ENCODE measurements at regions not wholly inside any gene's neighbourhood (a gene's known extent, or its start where the extent isn't known, plus 50 kb on each side); places are given as distances from the start of the nearest gene placed in this dataset.
"Not testable (repeated sequence)": the region's sequence is repeated elsewhere in the genome, so short reads cannot be mapped to it uniquely, and the experiment has no call there.

- TF ChIP-seq, protein P1, sequence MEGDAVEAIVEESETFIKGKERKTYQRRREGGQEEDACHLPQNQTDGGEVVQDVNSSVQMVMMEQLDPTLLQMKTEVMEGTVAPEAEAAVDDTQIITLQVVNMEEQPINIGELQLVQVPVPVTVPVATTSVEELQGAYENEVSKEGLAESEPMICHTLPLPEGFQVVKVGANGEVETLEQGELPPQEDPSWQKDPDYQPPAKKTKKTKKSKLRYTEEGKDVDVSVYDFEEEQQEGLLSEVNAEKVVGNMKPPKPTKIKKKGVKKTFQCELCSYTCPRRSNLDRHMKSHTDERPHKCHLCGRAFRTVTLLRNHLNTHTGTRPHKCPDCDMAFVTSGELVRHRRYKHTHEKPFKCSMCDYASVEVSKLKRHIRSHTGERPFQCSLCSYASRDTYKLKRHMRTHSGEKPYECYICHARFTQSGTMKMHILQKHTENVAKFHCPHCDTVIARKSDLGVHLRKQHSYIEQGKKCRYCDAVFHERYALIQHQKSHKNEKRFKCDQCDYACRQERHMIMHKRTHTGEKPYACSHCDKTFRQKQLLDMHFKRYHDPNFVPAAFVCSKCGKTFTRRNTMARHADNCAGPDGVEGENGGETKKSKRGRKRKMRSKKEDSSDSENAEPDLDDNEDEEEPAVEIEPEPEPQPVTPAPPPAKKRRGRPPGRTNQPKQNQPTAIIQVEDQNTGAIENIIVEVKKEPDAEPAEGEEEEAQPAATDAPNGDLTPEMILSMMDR (IDR thresholded peaks at IDR 0.05; ENCODE audit: insufficient read depth, low read depth, low read length): no peak
- peak; percentile 81 for DNase-seq (ENCODE audit: low read depth)
- no peak overlapping the region for H3K4me3 ChIP-seq (ENCODE audit: low read depth, low read length)
These were observed 359.2 kb downstream of the GJA1 start for GRCh38 chr6:121794630-121795029.

DNA sequence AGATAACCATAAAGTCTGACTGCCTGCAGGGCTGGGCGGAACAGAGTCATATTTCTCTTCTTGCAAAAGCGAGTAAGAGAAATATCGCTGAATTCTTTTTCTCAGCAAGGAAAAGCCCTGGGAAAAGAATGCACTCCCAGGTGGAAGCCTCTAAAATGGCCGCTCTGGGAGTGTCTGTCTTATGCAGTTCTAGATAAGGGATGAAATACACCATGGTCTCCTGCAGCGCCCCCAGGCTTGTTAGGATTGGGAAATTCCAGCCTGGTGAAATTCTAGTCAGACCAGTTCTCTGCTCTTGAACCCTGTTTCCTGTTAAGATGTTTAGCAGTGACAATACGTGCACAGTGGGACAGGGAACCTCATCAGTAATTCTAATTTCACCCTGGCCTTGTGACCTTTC, 362.2 kb downstream of the GJA1 start:
- DNase-seq (ENCODE audit: low read depth); H3K4me3 ChIP-seq (ENCODE audit: low read depth, low read length): not testable (repeated sequence)

- H3K4me3 ChIP-seq (ENCODE audit: low read depth, low read length); DNase-seq (ENCODE audit: low read depth): not testable (repeated sequence)
These were observed 362.7 kb downstream of the GJA1 start for GRCh38 chr6:121798126-121798525.

GRCh38 chr6:121799574-121799973, 364.1 kb downstream of the GJA1 start:
- DNase-seq (ENCODE audit: low read depth): no peak
- no peak overlapping the region for H3K4me3 ChIP-seq (ENCODE audit: low read depth, low read length)
- TF ChIP-seq, protein P1 (IDR thresholded peaks at IDR 0.05; ENCODE audit: insufficient read depth, low read depth, low read length): no peak

DNA sequence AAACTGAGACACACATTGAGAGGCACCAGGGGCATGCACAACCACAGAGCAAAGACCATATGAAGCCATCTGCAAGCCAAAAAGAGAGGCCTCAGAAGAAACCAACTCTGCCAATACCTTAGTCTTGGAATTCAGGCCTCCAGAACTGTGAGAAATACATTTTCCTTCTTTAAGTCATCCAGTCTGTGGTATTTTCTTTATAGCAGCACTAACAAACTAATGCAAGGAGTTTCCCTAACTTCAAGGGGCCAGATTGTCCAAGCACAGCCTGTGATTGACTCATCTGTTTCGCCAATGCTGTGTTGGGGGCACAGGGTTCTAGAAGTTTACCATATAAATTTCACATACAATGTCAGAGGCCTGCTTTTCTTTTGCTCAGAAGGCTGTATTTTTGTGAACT, 364.6 kb downstream of the GJA1 start:
- DNase-seq (ENCODE audit: low read depth): no peak
- no peak overlapping the region for H3K4me3 ChIP-seq (ENCODE audit: low read depth, low read length)
- TF ChIP-seq, protein P1 (IDR thresholded peaks at IDR 0.05; ENCODE audit: insufficient read depth, low read depth, low read length): no peak

- TF ChIP-seq, protein P1 (IDR thresholded peaks at IDR 0.05; ENCODE audit: insufficient read depth, low read depth, low read length): no peak
- DNase-seq (ENCODE audit: low read depth): no peak
- no peak overlapping the region for H3K4me3 ChIP-seq (ENCODE audit: low read depth, low read length)
These were observed 370.7 kb downstream of the GJA1 start for GRCh38 chr6:121806116-121806515.

DNA sequence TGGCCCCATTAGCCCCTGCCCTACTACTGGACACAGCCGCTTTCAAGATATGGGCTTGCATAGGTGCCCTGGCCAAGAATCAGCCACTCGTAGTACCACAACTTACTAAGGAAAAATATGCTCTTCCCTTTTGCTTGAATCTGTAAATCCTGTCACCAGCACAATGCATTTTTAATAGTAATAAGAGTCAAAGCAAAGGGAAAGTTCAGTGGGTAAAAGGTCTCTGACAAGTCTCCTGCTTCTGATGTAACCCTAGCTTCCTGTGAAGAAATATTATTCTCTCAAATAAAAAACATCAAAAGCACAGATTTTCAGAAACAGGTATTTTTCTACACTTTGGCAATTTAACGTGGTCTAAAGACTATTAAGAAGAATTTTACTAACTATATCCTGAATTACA, 373.8 kb downstream of the GJA1 start:
- TF ChIP-seq, protein P1 (IDR thresholded peaks at IDR 0.05; ENCODE audit: insufficient read depth, low read depth, low read length): no peak
- peak; percentile 24 for DNase-seq (ENCODE audit: low read depth)
- H3K4me3 ChIP-seq (ENCODE audit: low read depth, low read length): no peak overlapping the region

DNA sequence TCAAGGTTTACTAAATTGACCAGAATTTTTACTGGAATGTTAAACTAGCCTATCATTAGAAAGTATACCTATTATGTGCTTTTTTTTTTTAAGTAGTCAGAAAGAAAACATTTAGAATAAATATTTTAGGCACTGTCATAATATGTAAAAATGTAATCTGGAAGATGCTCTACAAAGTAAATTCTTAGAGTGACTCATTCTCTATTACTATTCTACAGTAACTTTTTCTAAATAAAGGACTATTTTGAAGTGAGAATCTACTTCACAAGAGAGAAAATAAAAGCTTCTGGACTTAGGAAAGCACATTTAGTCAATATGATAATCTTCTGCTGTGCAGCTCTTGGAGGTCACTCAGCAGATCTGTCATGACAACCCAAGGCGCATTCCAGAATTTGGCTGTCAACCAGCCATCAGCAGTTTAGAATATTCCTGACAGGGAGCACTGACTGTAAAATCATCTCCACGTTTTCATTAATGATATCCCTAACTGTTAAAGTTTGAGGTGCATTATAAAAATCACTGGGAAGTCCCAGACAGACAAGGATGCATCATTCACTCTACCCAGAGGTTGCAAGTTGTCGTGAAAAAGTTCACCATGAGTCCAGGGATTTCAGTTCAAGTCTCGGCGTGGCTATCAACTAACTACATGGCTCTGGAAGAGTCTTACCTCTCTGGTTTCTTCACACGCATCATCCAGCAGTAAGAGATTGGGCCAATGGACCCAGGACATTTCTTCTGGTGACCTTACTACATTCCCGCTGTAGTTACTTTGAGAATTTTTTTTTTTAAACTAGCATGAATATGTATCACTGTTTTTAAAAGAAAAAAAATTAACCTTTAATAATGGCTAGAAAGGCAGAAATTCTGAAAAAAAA, 374.9 kb downstream of the GJA1 start:
- TF ChIP-seq, protein P1 (IDR thresholded peaks at IDR 0.05; ENCODE audit: insufficient read depth, low read depth, low read length): no peak
- DNase-seq (ENCODE audit: low read depth): no peak
- no peak overlapping the region for H3K4me3 ChIP-seq (ENCODE audit: low read depth, low read length)
